Activated T-helper 9 cell treated with anti-CD3 and anti-CD28 coated beads, Interleukin-2, amount 50 U/mL, for 16 hours (primary cell): ENCODE measurements at regions not wholly inside any gene's neighbourhood (a gene's known extent, or its start where the extent isn't known, plus 50 kb on each side); places are given as distances from the start of the nearest gene placed in this dataset.

Experiments used
- DNase-seq: peaks from one replicate; pipeline ENCODE4 v3.0.0-alpha.2; 2020; ENCODE audit warnings: low read depth

DNA sequence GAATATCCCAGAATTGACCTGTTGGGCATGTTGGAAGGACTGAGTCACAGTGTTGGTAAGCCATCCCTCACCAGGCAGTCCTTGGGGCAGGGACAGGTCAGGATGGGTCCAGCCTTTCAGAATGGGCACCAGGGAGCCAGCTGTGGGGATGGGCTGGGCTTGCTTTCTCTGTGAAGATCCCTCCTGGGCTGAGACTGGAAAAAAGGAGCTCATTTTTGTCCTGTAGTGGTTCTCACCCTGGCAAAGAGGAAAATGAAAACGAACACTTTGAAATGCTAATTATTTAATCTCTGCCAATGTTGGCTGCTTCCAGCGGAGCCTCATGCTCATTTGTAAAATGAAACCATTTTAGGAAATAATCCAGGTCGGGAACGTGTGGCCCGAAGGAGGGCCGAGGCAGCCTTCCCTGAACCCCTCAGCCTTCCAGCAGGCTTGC is 237.5 kb upstream of the SALL1 start:
- no peak for DNase-seq

GRCh38 chr16:51383909-51384308 is 232.8 kb upstream of the SALL1 start:
- no peak for DNase-seq

GRCh38 chr16:51382940-51383339 is 231.9 kb upstream of the SALL1 start:
- no peak for DNase-seq

- no peak for DNase-seq
These were observed 231.1 kb upstream of the SALL1 start for GRCh38 chr16:51382211-51382610.

DNA sequence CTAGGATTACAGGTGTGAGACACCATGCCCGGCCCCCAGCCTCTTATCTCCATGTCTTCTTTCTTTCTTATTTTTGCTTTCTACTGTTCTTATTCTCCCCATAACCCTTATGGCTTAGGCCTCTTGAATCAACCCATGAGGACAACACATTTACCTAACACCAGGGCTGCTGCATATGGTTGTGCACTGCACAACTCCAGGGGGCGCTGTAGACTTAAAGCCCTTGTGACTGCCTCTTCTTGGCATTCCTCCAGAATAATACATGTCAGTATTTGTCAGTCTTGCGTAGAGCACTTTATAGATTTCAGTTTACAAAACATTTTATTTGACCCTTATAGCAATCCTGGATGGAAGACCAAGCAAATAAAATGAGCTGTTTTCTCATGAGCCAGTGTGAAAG is 225.0 kb upstream of the SALL1 start:
- DNase-seq = no peak

DNA sequence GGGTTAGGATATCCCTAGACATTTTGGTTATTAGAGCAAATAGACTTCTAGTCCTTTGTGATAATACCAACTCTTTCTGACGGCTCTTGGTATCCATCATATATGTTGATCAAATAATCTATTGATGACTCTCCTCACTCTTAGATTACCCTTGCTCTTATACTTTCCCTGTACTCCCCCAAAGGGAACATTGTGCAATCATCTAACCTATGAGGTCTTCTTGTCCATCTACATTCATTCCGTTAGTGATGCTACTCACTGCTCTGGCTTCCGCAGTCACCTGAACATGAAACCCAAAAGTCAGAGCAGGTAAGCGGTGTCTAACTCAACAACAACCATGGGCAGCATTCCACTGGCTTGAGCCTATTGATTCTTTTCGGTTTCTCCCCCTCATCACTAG is 223.7 kb upstream of the SALL1 start:
- DNase-seq = no peak

DNA sequence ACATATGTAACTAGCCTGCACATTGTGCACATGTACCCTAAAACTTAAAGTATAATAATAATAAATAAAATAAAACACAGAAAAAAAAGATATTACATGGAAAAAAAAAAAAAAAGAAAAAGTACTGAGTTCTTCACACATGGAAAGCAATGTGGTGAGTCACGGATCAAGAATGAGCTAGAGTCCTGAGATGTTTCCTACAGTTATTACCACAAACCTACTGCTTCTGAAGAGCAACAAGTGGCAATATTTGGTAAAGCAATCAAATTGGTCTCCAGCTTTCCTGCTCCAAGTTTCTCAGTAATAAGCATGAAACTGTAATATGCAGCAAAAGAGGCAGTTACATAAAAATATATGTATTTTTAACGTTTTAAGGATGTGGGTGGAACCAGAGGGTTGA is 223.3 kb upstream of the SALL1 start:
- no peak for DNase-seq

- no peak for DNase-seq
These were observed 214.6 kb upstream of the SALL1 start for GRCh38 chr16:51365715-51366114.

DNA sequence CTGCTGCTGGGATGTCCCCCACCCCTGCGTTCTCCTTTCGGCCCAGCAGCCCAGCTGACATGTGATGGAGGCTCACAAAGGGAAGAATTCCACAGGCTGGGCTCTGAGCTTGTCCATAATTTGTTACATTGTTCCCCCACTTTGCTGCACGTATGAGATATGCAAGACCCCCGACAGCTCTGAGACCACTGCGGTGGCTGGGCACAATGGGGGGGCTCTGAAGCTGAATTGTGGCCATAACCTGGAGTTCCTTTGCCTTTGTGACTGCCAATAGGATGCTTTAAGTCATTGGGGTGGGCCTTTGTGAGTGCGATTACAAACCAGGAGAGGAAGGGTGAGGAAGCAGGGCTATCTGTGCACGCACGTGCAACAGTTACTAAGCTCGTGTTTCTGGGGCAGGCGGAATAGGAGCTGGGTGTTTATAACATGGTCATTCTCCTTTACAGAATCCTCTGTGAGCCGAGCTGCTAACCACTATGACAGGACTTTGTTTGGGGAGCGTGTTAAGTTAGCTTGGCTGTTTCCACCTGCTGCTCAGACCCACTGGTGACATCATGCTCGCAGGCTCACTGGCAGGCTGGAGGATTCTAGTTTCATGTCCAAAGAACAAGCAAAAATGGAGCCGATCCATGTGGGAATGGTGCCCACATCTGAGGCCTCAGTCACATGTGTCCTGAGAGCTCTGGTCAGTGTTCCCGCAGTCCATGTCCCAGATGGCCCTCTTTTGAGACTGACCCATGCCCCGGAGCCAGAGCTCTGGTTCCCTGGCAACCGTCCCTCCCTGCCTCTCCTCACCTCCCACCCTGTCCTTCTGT is 208.3 kb upstream of the SALL1 start:
- no peak for DNase-seq

DNA sequence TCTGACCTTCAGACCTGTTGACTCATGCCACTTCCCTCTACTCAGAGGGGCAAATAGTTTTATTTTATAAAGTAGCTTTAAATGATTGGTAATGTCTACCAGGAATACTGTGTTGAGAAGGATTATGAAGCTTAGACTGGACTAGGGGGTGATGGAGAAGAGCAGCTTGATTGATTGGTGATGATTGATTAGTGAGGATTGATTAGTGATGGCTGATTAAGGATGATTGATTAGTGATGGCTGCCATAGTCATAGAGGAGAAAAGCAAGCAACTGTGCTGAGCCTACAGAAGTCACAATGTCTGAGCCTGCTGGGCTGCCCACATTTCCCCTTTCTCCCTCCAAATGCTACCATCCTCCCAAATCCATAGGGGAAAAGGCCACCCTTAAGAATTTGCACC is 206.8 kb upstream of the SALL1 start:
- no peak for DNase-seq

- DNase-seq = no peak
These were observed 204.8 kb upstream of the SALL1 start for GRCh38 chr16:51355875-51356274.

- DNase-seq = no peak
These were observed 204.1 kb upstream of the SALL1 start for GRCh38 chr16:51355195-51355594.

- no peak for DNase-seq
These were observed 202.0 kb upstream of the SALL1 start for GRCh38 chr16:51353055-51353454.

- no peak for DNase-seq
These were observed 198.6 kb upstream of the SALL1 start for GRCh38 chr16:51349626-51350025.

GRCh38 chr16:51343411-51343810 is 192.3 kb upstream of the SALL1 start:
- DNase-seq = no peak

GRCh38 chr16:51341204-51341603 is 190.1 kb upstream of the SALL1 start:
- DNase-seq = no peak

DNA sequence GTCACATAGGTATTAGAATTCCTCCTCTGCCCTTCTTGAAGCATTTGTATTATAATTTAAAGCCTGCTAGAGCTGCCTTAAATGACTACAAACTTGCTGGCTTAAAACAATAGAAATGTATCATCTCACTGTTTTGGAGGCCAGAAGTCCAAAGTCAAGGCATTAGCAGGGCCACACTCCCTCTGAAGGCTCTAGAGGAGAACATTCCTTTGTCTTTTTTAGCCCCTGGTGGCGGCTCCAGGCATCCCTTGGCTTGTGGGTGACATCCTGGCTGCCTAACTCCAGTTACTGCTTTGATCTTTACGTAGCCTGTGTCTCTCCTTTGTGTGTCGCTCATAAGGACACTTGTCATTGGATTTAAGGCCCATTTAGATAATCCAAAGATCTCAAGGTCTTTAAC is 186.6 kb upstream of the SALL1 start:
- no peak for DNase-seq

GRCh38 chr16:51328733-51329132 is 177.7 kb upstream of the SALL1 start:
- DNase-seq = no peak

DNA sequence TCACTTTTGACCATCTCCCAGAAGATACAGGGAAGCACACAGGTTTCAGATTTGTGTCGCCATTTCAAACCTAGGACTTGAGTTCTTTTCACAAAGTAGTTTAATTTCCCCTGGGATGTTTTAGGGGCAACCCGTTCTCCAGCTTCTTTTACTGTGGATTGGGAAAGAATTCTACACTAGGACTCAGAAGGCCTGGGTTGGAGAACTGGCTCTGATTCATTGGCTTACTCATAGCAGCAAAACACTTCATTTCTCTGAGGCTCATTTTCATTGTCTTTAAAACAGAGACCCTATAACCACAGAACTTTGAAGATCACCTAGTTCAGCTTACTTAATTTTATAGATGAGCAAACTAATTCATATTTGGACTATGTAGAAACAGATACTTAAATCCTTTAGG is 175.9 kb upstream of the SALL1 start:
- DNase-seq = no peak

DNA sequence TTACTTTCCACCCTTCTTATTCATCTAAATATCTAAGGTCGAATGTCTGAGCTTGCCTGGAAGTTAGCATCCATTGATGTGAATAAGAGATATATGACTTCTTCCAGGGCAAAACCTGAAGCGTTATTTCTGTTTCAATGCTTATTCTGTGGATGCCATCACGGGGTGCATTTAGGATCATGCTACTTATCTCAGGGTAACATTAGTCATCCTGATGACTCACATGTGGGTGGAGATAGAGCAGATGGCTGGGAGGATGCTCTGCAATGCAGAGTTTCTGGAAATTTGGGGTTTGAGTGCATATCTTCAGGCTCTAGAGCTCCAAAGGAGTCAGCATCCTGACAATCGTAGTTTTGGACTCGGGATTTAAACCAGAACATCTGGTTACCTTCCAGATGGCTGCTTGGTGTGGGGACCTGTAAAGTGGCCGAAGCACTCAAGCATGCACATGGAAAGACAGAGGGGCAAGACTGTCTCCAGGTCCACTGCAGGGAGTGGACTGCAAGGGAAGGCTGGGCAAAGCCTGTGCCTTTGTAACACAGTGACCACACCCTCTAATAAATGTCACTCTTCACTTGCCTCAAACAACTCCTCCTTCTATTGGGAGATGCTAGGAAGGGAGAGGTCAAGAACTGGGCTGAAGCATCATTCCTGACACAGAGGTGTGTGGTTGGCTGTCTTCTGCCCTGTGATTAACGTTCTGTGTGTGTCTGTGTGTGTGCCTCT is 175.2 kb upstream of the SALL1 start:
- DNase-seq = no peak

- no peak for DNase-seq
These were observed 170.2 kb upstream of the SALL1 start for GRCh38 chr16:51321251-51321650.

GRCh38 chr16:51317575-51317974 is 166.5 kb upstream of the SALL1 start:
- no peak for DNase-seq

DNA sequence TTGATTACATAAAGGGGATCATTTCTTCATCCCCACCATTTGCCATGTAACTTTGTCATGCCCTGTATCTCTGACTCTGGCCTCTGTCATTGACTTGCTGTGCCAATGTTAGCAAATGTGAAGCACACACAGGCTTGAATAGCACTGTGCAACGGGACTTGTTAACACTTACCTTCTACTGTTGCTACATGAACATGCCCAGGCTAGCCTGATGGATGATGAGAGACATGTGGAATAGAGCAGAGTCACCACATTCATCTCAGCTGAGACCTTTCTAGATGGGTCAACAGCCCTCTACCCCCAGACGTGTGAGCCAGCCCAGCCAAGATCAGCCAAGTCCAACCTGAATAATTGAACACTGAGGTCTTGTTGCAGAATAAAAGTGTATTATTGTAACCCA is 162.1 kb upstream of the SALL1 start:
- no peak for DNase-seq
